ENCODE measurements at regions not wholly inside any gene's neighbourhood (a gene's known extent, or its start where the extent isn't known, plus 50 kb on each side); places are given as distances from the start of the nearest gene placed in this dataset.
A peak's percentile ranks its signal among the peaks of the same experiment; 100 is the strongest.

DNA sequence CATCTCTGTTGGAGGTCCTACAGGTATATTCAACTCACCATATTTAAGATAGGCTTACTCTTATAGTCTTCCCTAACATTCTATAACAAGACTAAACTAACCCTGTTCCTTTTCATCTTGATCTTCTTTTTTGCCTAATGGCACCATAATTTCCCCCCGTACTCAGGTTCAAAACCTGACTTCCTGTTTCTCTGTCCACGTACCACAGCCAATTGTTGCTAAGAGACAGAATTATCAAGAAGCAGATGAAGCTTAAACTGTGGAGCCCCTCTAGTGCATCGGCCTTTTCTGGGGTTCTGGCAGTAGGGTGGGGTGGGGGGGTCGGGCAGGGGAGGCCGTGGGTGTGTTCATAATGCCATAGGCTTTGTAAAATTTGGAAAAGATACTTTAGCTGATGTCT, 109.2 kb downstream of the EVX1 start:
- TF ChIP-seq, protein P1, sequence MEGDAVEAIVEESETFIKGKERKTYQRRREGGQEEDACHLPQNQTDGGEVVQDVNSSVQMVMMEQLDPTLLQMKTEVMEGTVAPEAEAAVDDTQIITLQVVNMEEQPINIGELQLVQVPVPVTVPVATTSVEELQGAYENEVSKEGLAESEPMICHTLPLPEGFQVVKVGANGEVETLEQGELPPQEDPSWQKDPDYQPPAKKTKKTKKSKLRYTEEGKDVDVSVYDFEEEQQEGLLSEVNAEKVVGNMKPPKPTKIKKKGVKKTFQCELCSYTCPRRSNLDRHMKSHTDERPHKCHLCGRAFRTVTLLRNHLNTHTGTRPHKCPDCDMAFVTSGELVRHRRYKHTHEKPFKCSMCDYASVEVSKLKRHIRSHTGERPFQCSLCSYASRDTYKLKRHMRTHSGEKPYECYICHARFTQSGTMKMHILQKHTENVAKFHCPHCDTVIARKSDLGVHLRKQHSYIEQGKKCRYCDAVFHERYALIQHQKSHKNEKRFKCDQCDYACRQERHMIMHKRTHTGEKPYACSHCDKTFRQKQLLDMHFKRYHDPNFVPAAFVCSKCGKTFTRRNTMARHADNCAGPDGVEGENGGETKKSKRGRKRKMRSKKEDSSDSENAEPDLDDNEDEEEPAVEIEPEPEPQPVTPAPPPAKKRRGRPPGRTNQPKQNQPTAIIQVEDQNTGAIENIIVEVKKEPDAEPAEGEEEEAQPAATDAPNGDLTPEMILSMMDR (conservative IDR thresholded peaks at IDR 0.05; ENCODE audit: control insufficient read depth, insufficient read depth, low read depth, low read length): no peak
- DNase-seq (ENCODE audit: low read depth): no peak
- no peak overlapping the region for H3K4me3 ChIP-seq (ENCODE audit: control insufficient read depth, low read depth, low read length)

DNA sequence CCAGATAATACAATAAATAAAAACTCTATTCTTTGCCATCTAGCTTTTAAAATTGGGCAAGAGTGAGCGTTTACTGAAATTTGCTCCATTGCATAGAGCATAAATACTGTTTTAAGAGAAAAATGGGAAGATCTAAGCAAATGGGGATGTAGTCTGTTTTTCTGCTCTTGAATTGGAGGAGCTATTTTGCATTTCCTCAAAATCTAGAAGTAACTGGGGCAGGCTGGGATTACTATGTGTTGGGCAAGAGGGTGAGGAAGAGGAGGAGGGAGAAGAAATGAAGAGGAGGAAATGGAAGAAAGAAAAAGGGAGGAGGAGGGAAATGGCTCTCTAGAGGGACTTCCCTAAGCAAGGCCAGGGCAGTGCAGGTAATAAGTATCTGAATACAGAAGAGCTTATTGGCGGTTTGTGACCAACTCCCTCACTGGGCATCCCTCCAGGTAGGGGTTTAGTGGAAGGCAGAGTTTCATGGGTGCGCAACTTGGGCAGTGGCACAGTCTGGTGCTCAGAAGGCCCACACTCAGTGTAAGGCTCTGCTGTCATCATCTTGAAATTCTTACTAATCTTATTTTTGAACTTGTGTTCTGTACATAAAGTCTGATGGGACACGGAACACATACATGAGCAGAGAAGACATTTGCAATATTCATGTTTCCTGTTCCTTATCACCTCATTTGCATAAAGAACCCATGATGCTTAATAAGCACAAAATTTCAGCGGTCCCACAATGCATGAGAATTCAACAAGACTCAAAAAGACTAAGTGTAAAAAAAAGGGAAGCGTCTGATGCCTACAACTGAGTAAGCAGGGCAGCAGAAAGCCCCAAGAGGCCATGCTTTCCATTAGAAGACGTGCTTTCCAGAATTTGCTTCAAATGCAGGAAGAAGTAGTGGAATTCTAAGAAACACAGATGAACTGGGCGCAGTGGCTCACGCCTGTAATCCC, 116.9 kb downstream of the EVX1 start:
- no peak for DNase-seq (ENCODE audit: low read depth)
- no peak overlapping the region for H3K4me3 ChIP-seq (ENCODE audit: control insufficient read depth, low read depth, low read length)
- TF ChIP-seq, protein P1 (conservative IDR thresholded peaks at IDR 0.05; ENCODE audit: control insufficient read depth, insufficient read depth, low read depth, low read length): no peak

DNA sequence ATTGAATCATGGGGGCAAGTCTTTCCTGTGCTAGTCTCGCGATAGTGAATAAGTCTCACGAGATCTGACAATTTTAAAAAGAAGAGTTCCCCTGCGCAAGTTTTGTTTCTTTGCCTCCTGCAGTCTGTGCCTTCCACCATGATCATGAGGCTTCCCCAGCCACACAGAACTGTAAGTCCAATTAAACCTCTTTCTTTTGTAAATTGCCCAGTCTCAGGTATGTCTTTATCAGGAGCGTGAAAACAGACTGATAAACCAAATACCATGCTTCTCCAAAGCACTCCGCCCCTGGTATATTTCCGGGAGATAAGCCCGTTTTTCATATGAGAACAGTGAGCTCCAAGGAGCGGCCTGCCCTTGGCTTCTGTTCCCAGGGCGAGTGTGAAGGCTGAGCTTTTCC, 118.9 kb downstream of the EVX1 start:
- DNase-seq (ENCODE audit: low read depth): no peak
- no peak overlapping the region for H3K4me3 ChIP-seq (ENCODE audit: control insufficient read depth, low read depth, low read length)
- TF ChIP-seq, protein P1 (conservative IDR thresholded peaks at IDR 0.05; ENCODE audit: control insufficient read depth, insufficient read depth, low read depth, low read length): no peak

DNA sequence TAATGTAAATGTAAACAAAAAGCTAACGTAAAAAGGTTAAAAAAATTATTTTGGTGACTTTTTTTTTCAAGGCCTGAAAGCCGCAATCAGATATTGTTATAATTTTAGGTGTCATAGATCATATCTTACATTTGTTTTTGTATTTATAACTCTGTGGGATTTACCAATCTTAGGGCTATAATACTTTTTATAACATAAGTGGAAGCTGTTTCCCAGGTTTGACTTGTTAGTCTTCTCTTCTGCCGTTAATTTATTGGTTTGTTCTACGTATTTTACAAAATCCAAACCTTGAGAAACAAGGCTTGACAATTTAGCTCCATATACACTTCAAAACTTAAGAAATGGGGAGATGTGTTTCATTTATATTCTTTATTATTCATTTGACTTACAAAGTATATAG, 119.4 kb downstream of the EVX1 start:
- no peak overlapping the region for H3K4me3 ChIP-seq (ENCODE audit: control insufficient read depth, low read depth, low read length)
- DNase-seq (ENCODE audit: low read depth): no peak
- TF ChIP-seq, protein P1 (conservative IDR thresholded peaks at IDR 0.05; ENCODE audit: control insufficient read depth, insufficient read depth, low read depth, low read length): no peak

DNA sequence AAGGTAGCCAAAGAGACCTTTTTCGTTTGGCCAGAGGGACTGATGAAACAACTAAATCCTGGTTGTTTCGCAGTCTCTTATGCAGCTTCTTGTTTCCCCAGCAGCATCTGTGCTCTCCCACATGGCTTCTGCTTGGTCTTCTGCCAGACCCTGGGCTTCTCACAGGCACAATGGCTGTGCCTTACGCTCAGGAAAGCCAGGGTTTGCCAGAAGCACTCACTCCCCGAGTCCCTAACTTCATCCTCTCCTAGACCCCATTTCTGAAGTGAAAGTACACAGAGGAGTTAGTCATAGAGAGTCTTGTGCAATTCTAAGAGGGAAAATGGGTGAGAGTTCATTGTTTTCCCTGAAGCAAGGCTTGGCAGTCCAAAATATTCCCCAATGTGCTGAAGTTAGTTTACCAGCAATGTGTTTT, 121.7 kb downstream of the EVX1 start:
- peak overlapping the region; percentile 31 for H3K4me3 ChIP-seq (ENCODE audit: control insufficient read depth, low read depth, low read length)
- DNase-seq (ENCODE audit: low read depth): peak; percentile 94
- TF ChIP-seq, protein P1 (conservative IDR thresholded peaks at IDR 0.05; ENCODE audit: control insufficient read depth, insufficient read depth, low read depth, low read length): no peak

DNA sequence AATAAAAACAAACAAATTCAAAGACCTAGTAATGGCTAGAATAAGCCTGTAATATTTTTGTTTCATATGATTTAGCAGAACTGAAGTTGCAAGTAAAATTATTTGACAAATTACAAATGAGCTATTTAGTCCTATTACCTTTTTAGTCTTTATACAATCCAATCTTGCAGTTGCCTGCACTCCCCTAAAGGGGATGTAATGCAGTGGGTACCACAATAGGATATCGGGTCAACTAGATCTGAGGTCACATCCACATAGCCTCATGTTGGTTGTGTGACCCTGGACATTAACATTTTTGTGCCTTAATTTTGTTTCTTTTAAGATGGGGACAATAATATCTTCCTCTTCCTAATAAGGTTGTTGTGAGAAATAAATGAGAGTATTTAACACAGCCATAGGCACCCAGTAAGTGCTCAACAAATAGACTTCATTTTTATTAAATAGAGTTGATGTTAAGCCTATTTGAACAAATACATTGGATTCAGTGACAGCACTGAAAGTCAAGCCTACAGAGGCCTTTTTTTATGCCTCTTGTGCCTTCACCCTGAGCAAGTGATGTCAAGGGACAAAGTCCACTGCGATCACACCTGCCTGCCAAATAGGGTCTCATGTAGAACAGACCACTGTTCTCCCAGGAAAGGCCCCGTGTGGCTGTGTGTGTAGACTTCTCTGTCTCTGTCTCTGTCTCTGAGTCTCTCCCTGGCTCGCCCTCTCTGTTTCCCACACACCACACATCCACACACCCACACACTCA, 124.8 kb downstream of the EVX1 start:
- DNase-seq (ENCODE audit: low read depth): no peak
- no peak overlapping the region for H3K4me3 ChIP-seq (ENCODE audit: control insufficient read depth, low read depth, low read length)
- TF ChIP-seq, protein P1 (conservative IDR thresholded peaks at IDR 0.05; ENCODE audit: control insufficient read depth, insufficient read depth, low read depth, low read length): no peak

All from fibroblast of mammary gland (primary cell).